ENCODE measurements at regions not wholly inside any gene's neighbourhood (a gene's known extent, or its start where the extent isn't known, plus 50 kb on each side); places are given as distances from the start of the nearest gene placed in this dataset.

DNA sequence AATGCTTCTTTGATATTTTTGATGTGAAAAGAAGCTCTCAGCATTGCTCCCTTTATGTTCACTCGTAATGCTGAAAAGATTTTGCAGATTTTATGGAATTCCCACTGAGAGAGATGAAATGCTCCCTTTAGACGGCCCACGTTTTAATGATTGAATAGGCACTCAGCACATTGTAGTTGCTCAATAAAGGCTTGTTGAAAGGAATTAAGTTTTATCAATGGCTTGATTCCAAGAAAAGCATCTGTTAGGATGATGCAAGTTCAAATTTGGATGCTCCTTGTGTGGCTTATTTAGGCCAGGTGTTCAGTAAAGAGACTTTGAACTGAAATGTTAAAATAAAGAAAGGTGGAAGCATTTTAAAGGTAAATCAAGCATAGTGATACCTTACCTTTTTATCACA, 725.1 kb downstream of the EPHA4 start:
- no peak overlapping the region for H3K4me3 ChIP-seq (ENCODE audit: low read depth, low read length, poor library complexity, severe bottlenecking)
- H3F3A ChIP-seq (ENCODE audit: insufficient read depth, low read length) = no peaks in the 10 kb centered on the region
- H3K27ac ChIP-seq (ENCODE audit: low read depth, low read length, poor library complexity, severe bottlenecking) = no peak overlapping the region
- no peaks in the 10 kb centered on the region for H4K20me1 ChIP-seq (ENCODE audit: insufficient read depth, low read length)
- H3K27me3 ChIP-seq (ENCODE audit: insufficient read depth, low read length) = no peaks in the 10 kb centered on the region
- H3K9ac ChIP-seq (ENCODE audit: low read length) = no peak overlapping the region
- H2AFZ ChIP-seq (ENCODE audit: low read length) = no peak overlapping the region
- H3K4me1 ChIP-seq (ENCODE audit: insufficient read depth, low read length, severe bottlenecking) = no peaks in the 10 kb centered on the region
- H3K79me2 ChIP-seq (ENCODE audit: insufficient read depth, low read length) = no peaks in the 10 kb centered on the region
- no peak for TF ChIP-seq EZH2 (IDR thresholded peaks at IDR 0.05; ENCODE audit: borderline replicate concordance, low read length)
- TF ChIP-seq, protein P1, sequence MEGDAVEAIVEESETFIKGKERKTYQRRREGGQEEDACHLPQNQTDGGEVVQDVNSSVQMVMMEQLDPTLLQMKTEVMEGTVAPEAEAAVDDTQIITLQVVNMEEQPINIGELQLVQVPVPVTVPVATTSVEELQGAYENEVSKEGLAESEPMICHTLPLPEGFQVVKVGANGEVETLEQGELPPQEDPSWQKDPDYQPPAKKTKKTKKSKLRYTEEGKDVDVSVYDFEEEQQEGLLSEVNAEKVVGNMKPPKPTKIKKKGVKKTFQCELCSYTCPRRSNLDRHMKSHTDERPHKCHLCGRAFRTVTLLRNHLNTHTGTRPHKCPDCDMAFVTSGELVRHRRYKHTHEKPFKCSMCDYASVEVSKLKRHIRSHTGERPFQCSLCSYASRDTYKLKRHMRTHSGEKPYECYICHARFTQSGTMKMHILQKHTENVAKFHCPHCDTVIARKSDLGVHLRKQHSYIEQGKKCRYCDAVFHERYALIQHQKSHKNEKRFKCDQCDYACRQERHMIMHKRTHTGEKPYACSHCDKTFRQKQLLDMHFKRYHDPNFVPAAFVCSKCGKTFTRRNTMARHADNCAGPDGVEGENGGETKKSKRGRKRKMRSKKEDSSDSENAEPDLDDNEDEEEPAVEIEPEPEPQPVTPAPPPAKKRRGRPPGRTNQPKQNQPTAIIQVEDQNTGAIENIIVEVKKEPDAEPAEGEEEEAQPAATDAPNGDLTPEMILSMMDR (IDR thresholded peaks at IDR 0.05; ENCODE audit: low read length) = no peak
- H3K4me2 ChIP-seq (ENCODE audit: low read length) = no peak overlapping the region
- H3K9me3 ChIP-seq (ENCODE audit: low read length) = no peaks in the 10 kb centered on the region
- H3K36me3 ChIP-seq (ENCODE audit: insufficient read depth, low read length) = no peaks in the 10 kb centered on the region
- no peaks in the 10 kb centered on the region for H3K9me2 ChIP-seq (ENCODE audit: low read depth, low read length)

DNA sequence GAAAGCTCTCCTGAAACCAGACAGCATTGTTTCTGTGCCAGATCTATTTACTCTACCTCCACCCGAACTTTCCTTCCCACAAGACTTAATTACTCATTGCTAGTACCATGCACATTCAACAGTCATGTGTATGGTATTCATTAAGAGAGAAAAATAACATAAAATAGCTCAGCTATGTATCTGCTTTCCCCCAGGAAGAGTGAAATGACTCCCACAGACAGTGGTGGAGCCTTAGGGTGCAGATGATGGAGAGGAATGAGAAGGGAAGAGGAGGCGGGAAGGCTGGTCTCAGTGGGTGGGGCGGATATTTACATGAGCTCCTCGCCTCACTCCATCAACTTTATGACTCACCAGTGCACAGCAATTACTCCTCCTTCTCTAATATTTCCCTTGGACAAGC, 724.5 kb downstream of the EPHA4 start:
- TF ChIP-seq, protein P1 (IDR thresholded peaks at IDR 0.05; ENCODE audit: low read length) = no peak
- no peak for TF ChIP-seq EZH2 (IDR thresholded peaks at IDR 0.05; ENCODE audit: borderline replicate concordance, low read length)
- Histone ChIP-seq H3K27ac (ENCODE audit: low read depth, low read length, poor library complexity, severe bottlenecking) (no peak overlapping the region), H3K9me3 (ENCODE audit: low read length) (no peaks in the 10 kb centered on the region), H3K36me3 (ENCODE audit: insufficient read depth, low read length) (no peaks in the 10 kb centered on the region), H4K20me1 (ENCODE audit: insufficient read depth, low read length) (no peaks in the 10 kb centered on the region), H2AFZ (ENCODE audit: low read length) (no peak overlapping the region), H3K79me2 (ENCODE audit: insufficient read depth, low read length) (no peaks in the 10 kb centered on the region), H3K4me1 (ENCODE audit: insufficient read depth, low read length, severe bottlenecking) (no peaks in the 10 kb centered on the region), H3K27me3 (ENCODE audit: insufficient read depth, low read length) (no peaks in the 10 kb centered on the region), H3K9me2 (ENCODE audit: low read depth, low read length) (no peaks in the 10 kb centered on the region), H3K9ac (ENCODE audit: low read length) (no peak overlapping the region), H3K4me2 (ENCODE audit: low read length) (no peak overlapping the region), H3F3A (ENCODE audit: insufficient read depth, low read length) (no peaks in the 10 kb centered on the region), H3K4me3 (ENCODE audit: low read depth, low read length, poor library complexity, severe bottlenecking) (no peak overlapping the region)

DNA sequence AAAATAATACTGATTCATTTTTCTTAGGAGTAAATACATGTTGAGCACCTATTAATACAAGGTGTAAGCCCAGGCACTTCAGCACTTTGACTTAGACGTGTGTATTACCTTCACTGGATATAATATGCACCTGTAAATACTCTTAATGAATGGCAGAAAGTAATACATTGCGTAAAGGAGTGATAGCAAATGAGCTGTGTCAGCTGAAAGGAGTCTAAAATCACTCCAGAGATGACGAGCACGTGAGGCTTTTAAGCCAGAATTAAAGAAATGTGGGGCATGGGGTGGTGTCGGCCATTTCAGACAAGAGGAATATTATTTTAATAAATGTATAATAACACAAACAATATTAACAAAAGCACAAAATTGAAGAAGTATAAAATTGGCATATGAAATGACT, 722.7 kb downstream of the EPHA4 start:
- Histone ChIP-seq H3K4me1 (ENCODE audit: insufficient read depth, low read length, severe bottlenecking) (no peaks in the 10 kb centered on the region), H3K27ac (ENCODE audit: low read depth, low read length, poor library complexity, severe bottlenecking) (no peak overlapping the region), H3K79me2 (ENCODE audit: insufficient read depth, low read length) (no peaks in the 10 kb centered on the region), H3K9me2 (ENCODE audit: low read depth, low read length) (no peaks in the 10 kb centered on the region), H4K20me1 (ENCODE audit: insufficient read depth, low read length) (no peaks in the 10 kb centered on the region), H3K4me3 (ENCODE audit: low read depth, low read length, poor library complexity, severe bottlenecking) (no peak overlapping the region), H2AFZ (ENCODE audit: low read length) (no peak overlapping the region), H3F3A (ENCODE audit: insufficient read depth, low read length) (no peaks in the 10 kb centered on the region), H3K4me2 (ENCODE audit: low read length) (no peak overlapping the region), H3K36me3 (ENCODE audit: insufficient read depth, low read length) (no peaks in the 10 kb centered on the region), H3K27me3 (ENCODE audit: insufficient read depth, low read length) (no peaks in the 10 kb centered on the region), H3K9ac (ENCODE audit: low read length) (no peak overlapping the region), H3K9me3 (ENCODE audit: low read length) (no peaks in the 10 kb centered on the region)
- TF ChIP-seq EZH2 (IDR thresholded peaks at IDR 0.05; ENCODE audit: borderline replicate concordance, low read length) = no peak
- TF ChIP-seq, protein P1 (IDR thresholded peaks at IDR 0.05; ENCODE audit: low read length) = no peak

Measured in OCI-LY1 (cell line).